Lower leg skin (tissue), 4 donors: ENCODE measurements at regions not wholly inside any gene's neighbourhood (a gene's known extent, or its start where the extent isn't known, plus 50 kb on each side); places are given as distances from the start of the nearest gene placed in this dataset.

Experiments
- DNase-seq, 2 donors: peaks; one replicate each; pipeline ENCODE4 v3.0.0-alpha.2; 2019; ENCODE audit warnings: low spot score in 2 of 2
- H3K4me3 ChIP-seq: fragments of 200-600 bp; sonication (generic); 2 replicates; pipeline ENCODE4 v1.5.1; 2017; ENCODE audit warnings: mild to moderate bottlenecking, low read depth; ENCODE audit not compliant: poor library complexity, severe bottlenecking
- CTCF ChIP-seq, 3 donors: fragments of 450-650 bp; IDR thresholded peaks; one replicate each; pipeline ENCODE4 v1.5.1; 2016; ENCODE audit warnings: antibody characterized with exemption in 3 of 3, mild to moderate bottlenecking in 3 of 3, moderate library complexity in 2 of 3
- POLR2A ChIP-seq, 2 donors: fragments of 450-650 bp; IDR thresholded peaks; one replicate each; pipeline ENCODE4 v1.6.1; 2016 to 2017; ENCODE audit warnings: antibody characterized with exemption in 2 of 2, mild to moderate bottlenecking in 1 of 2, moderate library complexity in 1 of 2
- WGBS, 2 donors: methylation state at CpG; one replicate each; pipeline ENCODE4 v1.1.5; 2018; 5-methylcytosine and 5-hydroxymethylcytosine counted together
- intact Hi-C: fragments of 100-400 bp; cut with DNase I; formaldehyde crosslinking; loops from one replicate; pipeline ENCODE4 v1.15.0; 2023; ENCODE audit warnings: low total_unique reads

GRCh38 chr10:78763651-78764395 lies 304.9 kb upstream of the ZMIZ1 start:
- H3K4me3 ChIP-seq = no peak overlapping the region
- intact Hi-C loops = no loop called here
- WGBS, 2 donors = 27 to 37% methylated on average over 10 of the region's 10 CpGs
- DNase-seq = peak in 1 of 2 donors; percentile 81
- no peak for TF ChIP-seq POLR2A (IDR thresholded peaks at IDR 0.05)
- no peak for TF ChIP-seq CTCF (IDR thresholded peaks at IDR 0.05)

GRCh38 chr10:78764436-78764835 lies 304.3 kb upstream of the ZMIZ1 start:
- intact Hi-C loops = no loop called here
- DNase-seq = peak in 1 of 2 donors; percentile 64
- 84 to 91% methylated on average over 5 of the region's 5 CpGs for WGBS, 2 donors
- TF ChIP-seq CTCF (IDR thresholded peaks at IDR 0.05) = no peak
- TF ChIP-seq POLR2A (IDR thresholded peaks at IDR 0.05) = no peak
- H3K4me3 ChIP-seq = no peak overlapping the region

GRCh38 chr10:78764846-78765430 lies 303.8 kb upstream of the ZMIZ1 start:
- no peak for TF ChIP-seq CTCF (IDR thresholded peaks at IDR 0.05)
- no peak for TF ChIP-seq POLR2A (IDR thresholded peaks at IDR 0.05)
- WGBS, 2 donors = 95 to 97% methylated on average over 4 of the region's 4 CpGs
- intact Hi-C loops = loop anchor here (5.0 kb wide), 1 partner anchor 793 kb away; no protein-coding TSS in a partner anchor
- peak in 1 of 2 donors; percentile 70 for DNase-seq
- H3K4me3 ChIP-seq = no peak overlapping the region

- WGBS, 2 donors = 78 to 85% methylated on average over 16 of the region's 16 CpGs
- intact Hi-C loops = loop anchor here (5.0 kb wide), 1 partner anchor 794 kb away; no protein-coding TSS in a partner anchor
- DNase-seq = peak in 1 of 2 donors; percentile 74
- H3K4me3 ChIP-seq = no peak overlapping the region
- TF ChIP-seq CTCF (IDR thresholded peaks at IDR 0.05) (no peak), POLR2A (IDR thresholded peaks at IDR 0.05) (no peak)
These were observed 302.9 kb upstream of the ZMIZ1 start for GRCh38 chr10:78765726-78766335.

- 91 to 98% methylated on average over 4 of the region's 4 CpGs for WGBS, 2 donors
- no peak overlapping the region for H3K4me3 ChIP-seq
- TF ChIP-seq POLR2A (IDR thresholded peaks at IDR 0.05) = no peak
- no peak for TF ChIP-seq CTCF (IDR thresholded peaks at IDR 0.05)
- no peak for DNase-seq
- intact Hi-C loops = loop anchor here (5.0 kb wide), 1 partner anchor 794 kb away; no protein-coding TSS in a partner anchor
These were observed 302.2 kb upstream of the ZMIZ1 start for GRCh38 chr10:78766603-78767002.
